ENCODE measurements at regions not wholly inside any gene's neighbourhood (a gene's known extent, or its start where the extent isn't known, plus 50 kb on each side); places are given as distances from the start of the nearest gene placed in this dataset.

DNA sequence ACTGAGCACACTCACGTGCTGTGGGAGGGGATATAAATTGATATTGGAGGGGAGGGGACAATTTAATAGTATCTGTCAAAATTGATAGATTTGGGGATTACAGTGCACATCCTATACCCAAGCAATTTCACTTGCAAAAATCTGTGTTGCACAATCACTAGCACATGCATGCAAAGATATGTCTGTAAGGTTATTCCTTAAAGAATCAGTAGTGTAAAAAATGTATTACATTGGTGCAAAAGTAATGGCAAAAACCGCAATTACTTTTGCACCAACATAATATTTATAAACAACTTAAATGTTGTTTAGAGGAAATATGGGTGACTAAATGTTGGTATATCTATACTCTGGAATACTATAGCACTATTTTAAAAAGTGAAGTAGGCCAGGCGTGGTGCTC is 108.7 kb downstream of the LHX2 start:
- no peak for TF ChIP-seq SIN3A (IDR thresholded peaks at IDR 0.05; ENCODE audit: borderline replicate concordance, insufficient read depth, low read length)
- TF ChIP-seq POLR2AphosphoS5 (IDR thresholded peaks at IDR 0.05; ENCODE audit: low read depth, low read length) = no peak
- TF ChIP-seq, protein P1, sequence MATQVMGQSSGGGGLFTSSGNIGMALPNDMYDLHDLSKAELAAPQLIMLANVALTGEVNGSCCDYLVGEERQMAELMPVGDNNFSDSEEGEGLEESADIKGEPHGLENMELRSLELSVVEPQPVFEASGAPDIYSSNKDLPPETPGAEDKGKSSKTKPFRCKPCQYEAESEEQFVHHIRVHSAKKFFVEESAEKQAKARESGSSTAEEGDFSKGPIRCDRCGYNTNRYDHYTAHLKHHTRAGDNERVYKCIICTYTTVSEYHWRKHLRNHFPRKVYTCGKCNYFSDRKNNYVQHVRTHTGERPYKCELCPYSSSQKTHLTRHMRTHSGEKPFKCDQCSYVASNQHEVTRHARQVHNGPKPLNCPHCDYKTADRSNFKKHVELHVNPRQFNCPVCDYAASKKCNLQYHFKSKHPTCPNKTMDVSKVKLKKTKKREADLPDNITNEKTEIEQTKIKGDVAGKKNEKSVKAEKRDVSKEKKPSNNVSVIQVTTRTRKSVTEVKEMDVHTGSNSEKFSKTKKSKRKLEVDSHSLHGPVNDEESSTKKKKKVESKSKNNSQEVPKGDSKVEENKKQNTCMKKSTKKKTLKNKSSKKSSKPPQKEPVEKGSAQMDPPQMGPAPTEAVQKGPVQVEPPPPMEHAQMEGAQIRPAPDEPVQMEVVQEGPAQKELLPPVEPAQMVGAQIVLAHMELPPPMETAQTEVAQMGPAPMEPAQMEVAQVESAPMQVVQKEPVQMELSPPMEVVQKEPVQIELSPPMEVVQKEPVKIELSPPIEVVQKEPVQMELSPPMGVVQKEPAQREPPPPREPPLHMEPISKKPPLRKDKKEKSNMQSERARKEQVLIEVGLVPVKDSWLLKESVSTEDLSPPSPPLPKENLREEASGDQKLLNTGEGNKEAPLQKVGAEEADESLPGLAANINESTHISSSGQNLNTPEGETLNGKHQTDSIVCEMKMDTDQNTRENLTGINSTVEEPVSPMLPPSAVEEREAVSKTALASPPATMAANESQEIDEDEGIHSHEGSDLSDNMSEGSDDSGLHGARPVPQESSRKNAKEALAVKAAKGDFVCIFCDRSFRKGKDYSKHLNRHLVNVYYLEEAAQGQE (IDR thresholded peaks at IDR 0.05; ENCODE audit: insufficient read depth in 1 of 2, low read depth in 2 of 2, low read length in 2 of 2) = no peak
- TF ChIP-seq TAF1 (IDR thresholded peaks at IDR 0.05; ENCODE audit: borderline replicate concordance, insufficient read depth, low read length) = no peak

DNA sequence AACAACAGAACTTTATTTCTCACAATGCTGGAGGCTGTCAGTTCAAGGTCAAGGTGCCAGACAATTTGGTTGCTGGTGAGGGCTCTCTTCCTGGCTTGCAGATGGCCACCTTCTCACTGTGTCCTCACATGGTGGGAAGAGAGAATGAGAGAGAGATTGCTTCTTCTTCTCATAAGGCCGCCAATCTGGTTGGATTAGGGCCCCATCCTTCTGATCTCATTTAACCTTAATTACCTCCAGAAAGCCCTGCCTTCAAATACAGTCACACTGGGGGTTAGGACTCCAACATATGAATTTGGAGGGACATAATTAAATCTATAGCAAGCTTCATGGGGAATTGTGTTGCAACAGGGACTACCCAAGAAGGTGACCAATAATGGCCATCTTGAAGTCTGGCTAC is 110.2 kb downstream of the LHX2 start:
- TF ChIP-seq POLR2AphosphoS5 (IDR thresholded peaks at IDR 0.05; ENCODE audit: low read depth, low read length) = no peak
- TF ChIP-seq FOXP2 (optimal IDR thresholded peaks at IDR 0.05; ENCODE audit: borderline replicate concordance, extremely low read depth, extremely low read length, insufficient read depth) = no peak
- no peak for TF ChIP-seq TAF1 (IDR thresholded peaks at IDR 0.05; ENCODE audit: borderline replicate concordance, insufficient read depth, low read length)
- TF ChIP-seq SIN3A (IDR thresholded peaks at IDR 0.05; ENCODE audit: borderline replicate concordance, insufficient read depth, low read length) = no peak

DNA sequence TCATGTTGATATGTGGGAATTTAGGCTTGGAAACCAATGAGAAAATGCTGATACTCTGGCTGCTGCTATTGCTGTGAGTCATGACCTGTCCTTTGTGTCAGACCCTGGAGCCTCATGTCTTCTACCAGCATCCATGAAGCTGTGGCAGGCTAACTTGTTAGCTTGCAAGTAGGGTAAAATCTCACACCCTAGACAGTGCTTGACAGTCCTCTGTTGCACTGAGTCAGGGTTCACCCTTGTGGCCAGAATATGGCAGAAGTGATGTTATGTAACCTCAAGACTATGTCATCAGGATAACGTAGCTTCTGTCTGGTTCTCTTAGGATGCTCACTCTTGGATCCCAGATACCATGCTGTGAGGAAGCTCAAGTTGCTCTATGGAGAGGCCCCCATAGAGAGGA is 110.8 kb downstream of the LHX2 start:
- no peak for TF ChIP-seq SIN3A (IDR thresholded peaks at IDR 0.05; ENCODE audit: borderline replicate concordance, insufficient read depth, low read length)
- TF ChIP-seq, protein P1 (IDR thresholded peaks at IDR 0.05; ENCODE audit: insufficient read depth in 1 of 2, low read depth in 2 of 2, low read length in 2 of 2) = no peak

DNA sequence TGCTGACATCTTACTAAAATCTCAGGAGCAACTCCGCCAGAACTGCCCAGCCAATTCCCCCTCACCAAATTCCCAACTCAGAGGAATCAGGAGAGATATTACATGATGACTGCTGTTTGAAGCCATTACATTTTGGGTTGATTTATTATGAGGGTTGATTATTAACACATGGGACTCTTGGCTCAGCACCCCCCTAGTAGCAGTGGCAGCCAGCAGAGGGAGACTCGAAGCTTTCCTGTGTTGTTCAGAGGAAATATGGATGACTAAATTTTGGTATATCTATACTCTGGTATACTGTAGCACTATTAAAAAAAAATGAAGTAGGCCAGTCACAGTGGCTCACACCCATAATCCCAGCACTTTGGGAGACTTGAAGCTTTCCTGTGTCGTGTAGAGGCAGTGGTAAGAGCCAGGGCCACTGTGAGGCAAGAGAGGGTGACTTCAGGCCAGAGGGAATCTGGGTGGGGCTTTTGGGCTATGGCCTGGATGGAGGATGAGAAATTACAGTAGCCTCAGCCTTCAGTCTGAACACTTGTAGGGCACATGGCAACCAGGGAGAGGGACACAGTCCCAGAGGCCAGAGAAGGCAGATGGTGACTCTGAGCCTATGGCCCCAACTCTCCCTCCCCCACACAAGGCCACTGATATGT is 111.4 kb downstream of the LHX2 start:
- no peak for TF ChIP-seq POLR2AphosphoS5 (IDR thresholded peaks at IDR 0.05; ENCODE audit: low read depth, low read length)
- TF ChIP-seq, protein P1 (IDR thresholded peaks at IDR 0.05; ENCODE audit: insufficient read depth in 1 of 2, low read depth in 2 of 2, low read length in 2 of 2) = no peak
- no peak for TF ChIP-seq FOXP2 (optimal IDR thresholded peaks at IDR 0.05; ENCODE audit: borderline replicate concordance, extremely low read depth, extremely low read length, insufficient read depth)
- TF ChIP-seq SIN3A (IDR thresholded peaks at IDR 0.05; ENCODE audit: borderline replicate concordance, insufficient read depth, low read length) = no peak
- TF ChIP-seq TAF1 (IDR thresholded peaks at IDR 0.05; ENCODE audit: borderline replicate concordance, insufficient read depth, low read length) = no peak

DNA sequence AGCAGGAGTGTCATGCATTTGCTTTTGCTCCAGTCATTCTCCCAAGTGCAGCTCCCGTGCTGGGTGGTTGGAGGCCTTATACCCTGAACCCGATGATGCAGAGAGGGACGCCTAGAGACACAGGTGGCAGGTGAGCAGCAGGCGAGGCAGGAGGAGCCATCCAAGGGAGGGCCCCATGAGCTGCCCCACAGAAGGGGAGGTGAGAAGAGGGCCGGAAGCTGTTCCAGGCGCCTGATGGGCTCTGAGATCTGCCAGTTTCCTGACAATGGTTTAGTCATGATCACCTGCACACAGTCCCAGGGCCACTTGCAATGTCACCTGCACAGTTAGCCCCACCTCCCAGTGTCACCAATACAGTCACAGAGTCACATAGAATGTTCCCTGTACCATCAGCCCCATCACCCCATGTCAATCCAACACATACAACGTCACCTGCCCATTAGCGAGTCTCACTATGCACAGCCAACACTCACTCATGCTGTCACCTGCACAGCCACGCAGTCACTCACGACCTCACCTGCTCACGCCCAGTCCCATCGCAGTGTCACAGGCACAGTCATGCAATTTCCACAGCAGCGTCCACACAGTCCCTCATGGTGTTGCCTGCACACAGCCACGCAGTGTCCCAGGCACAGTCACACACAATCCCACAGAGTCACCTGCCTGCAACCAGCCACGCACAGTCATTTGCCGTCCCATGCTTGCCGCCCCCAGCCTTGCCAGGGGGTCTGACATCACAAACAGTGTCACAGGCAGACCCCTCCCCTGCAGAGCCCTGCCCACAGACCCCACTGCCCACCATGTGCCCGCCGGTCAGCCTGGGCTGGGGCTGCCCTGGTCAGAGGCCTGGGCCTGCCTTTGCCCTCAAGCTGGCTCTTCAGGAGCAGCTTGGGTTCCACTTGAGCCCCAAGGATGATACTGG is 113.4 kb downstream of the LHX2 start:
- TF ChIP-seq SIN3A (IDR thresholded peaks at IDR 0.05; ENCODE audit: borderline replicate concordance, insufficient read depth, low read length) (no peak), POLR2AphosphoS5 (IDR thresholded peaks at IDR 0.05; ENCODE audit: low read depth, low read length) (no peak), FOXP2 (optimal IDR thresholded peaks at IDR 0.05; ENCODE audit: borderline replicate concordance, extremely low read depth, extremely low read length, insufficient read depth) (no peak), TAF1 (IDR thresholded peaks at IDR 0.05; ENCODE audit: borderline replicate concordance, insufficient read depth, low read length) (no peak)
- TF ChIP-seq, protein P1 (IDR thresholded peaks at IDR 0.05; ENCODE audit: insufficient read depth in 1 of 2, low read depth in 2 of 2, low read length in 2 of 2) = no peak
